Head of caudate nucleus (tissue), 42 donors: ENCODE measurements at regions not wholly inside any gene's neighbourhood (a gene's known extent, or its start where the extent isn't known, plus 50 kb on each side); places are given as distances from the start of the nearest gene placed in this dataset.
A peak's percentile ranks its signal among the peaks of the same experiment; 100 is the strongest.

Experiments
- DNase-seq, 42 donors: peaks; one replicate each; pipeline versions ENCODE4 v3.0.0 to v3.0.0-alpha.2; 2020 to 2021; ENCODE audit warnings: mixed read lengths in 7 of 42
- intact Hi-C: fragments of 100-400 bp; cut with DNase I; formaldehyde crosslinking; loops from one replicate; pipeline ENCODE4 v1.15.0; 2022

- DNase-seq = peak in 5 of 42 donors; percentile 7 to 48 (median 10)
- intact Hi-C loops = no loop called here
Observed at GRCh38 chr3:20700714-20701113, 514.7 kb upstream of the SGO1 start.

- intact Hi-C loops = no loop called here
Observed at GRCh38 chr3:20698896-20699295, 512.9 kb upstream of the SGO1 start.

GRCh38 chr3:20696388-20697150, 510.6 kb upstream of the SGO1 start:
- no peak for DNase-seq
- intact Hi-C loops = no loop called here

More at GRCh38 chr3:20698896-20699295, 512.9 kb upstream of the SGO1 start:
- DNase-seq = no peak

- intact Hi-C loops = no loop called here
- DNase-seq = no peak
Observed at GRCh38 chr3:20692675-20693074, 506.7 kb upstream of the SGO1 start.

- intact Hi-C loops = no loop called here
- DNase-seq = no peak
Observed at GRCh38 chr3:20683910-20684309, 497.9 kb upstream of the SGO1 start.

GRCh38 chr3:20682573-20682972, 496.6 kb upstream of the SGO1 start:
- DNase-seq = no peak
- intact Hi-C loops = no loop called here

GRCh38 chr3:20680990-20681628, 495.1 kb upstream of the SGO1 start:
- intact Hi-C loops = no loop called here
- DNase-seq = no peak

GRCh38 chr3:20673866-20674265, 487.9 kb upstream of the SGO1 start:
- DNase-seq = no peak
- intact Hi-C loops = no loop called here

- intact Hi-C loops = no loop called here
- DNase-seq = no peak
Observed at GRCh38 chr3:20669675-20670074, 483.7 kb upstream of the SGO1 start.

GRCh38 chr3:20669184-20669583, 483.2 kb upstream of the SGO1 start:
- peak in 35 of 42 donors; percentile 2 to 60 (median 19) for DNase-seq
- intact Hi-C loops = no loop called here

GRCh38 chr3:20668411-20668810, 482.4 kb upstream of the SGO1 start:
- intact Hi-C loops = no loop called here
- peak in 25 of 42 donors; percentile 2 to 43 (median 15) for DNase-seq

- no peak for DNase-seq
- intact Hi-C loops = no loop called here
Observed at GRCh38 chr3:20666091-20666490, 480.1 kb upstream of the SGO1 start.

- intact Hi-C loops = no loop called here
- DNase-seq = no peak
Observed at GRCh38 chr3:20658491-20658890, 472.5 kb upstream of the SGO1 start.

- intact Hi-C loops = no loop called here
- DNase-seq = no peak
Observed at GRCh38 chr3:20657560-20657959, 471.6 kb upstream of the SGO1 start.

GRCh38 chr3:20652231-20652986, 466.4 kb upstream of the SGO1 start:
- intact Hi-C loops = no loop called here
- DNase-seq = no peak

GRCh38 chr3:20648921-20649381, 462.9 kb upstream of the SGO1 start:
- DNase-seq = no peak
- intact Hi-C loops = no loop called here

- intact Hi-C loops = no loop called here
- DNase-seq = no peak
Observed at GRCh38 chr3:20648294-20648693, 462.3 kb upstream of the SGO1 start.

GRCh38 chr3:20646425-20646824, 460.4 kb upstream of the SGO1 start:
- intact Hi-C loops = no loop called here
- no peak for DNase-seq

- intact Hi-C loops = no loop called here
Observed at GRCh38 chr3:20645340-20645739, 459.3 kb upstream of the SGO1 start.

GRCh38 chr3:20637729-20638128, 451.7 kb upstream of the SGO1 start:
- intact Hi-C loops = no loop called here
- DNase-seq = no peak

More at GRCh38 chr3:20645340-20645739, 459.3 kb upstream of the SGO1 start:
- DNase-seq = no peak
